ENCODE measurements at regions not wholly inside any gene's neighbourhood (a gene's known extent, or its start where the extent isn't known, plus 50 kb on each side); places are given as distances from the start of the nearest gene placed in this dataset.

DNA sequence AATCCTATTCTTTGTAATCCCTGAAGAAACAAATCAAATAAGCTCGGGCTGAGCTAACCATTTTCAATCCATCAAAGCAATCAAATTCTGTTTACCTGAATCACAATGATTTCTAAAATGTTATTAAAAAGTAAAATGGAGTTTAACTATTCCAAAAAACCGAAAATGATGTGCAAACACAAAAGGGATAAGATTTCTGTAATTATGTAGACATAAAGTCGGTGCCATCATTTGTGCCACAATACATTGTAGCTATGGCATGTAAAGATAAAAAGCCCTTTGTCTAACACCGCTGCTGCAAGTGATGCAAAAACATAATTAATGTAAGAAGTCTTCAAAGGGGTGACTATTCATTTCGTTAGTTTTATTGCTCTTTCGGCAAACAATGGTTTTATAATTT, 125.1 kb upstream of the FAM204A start (continued):
- TF ChIP-seq, protein P1, sequence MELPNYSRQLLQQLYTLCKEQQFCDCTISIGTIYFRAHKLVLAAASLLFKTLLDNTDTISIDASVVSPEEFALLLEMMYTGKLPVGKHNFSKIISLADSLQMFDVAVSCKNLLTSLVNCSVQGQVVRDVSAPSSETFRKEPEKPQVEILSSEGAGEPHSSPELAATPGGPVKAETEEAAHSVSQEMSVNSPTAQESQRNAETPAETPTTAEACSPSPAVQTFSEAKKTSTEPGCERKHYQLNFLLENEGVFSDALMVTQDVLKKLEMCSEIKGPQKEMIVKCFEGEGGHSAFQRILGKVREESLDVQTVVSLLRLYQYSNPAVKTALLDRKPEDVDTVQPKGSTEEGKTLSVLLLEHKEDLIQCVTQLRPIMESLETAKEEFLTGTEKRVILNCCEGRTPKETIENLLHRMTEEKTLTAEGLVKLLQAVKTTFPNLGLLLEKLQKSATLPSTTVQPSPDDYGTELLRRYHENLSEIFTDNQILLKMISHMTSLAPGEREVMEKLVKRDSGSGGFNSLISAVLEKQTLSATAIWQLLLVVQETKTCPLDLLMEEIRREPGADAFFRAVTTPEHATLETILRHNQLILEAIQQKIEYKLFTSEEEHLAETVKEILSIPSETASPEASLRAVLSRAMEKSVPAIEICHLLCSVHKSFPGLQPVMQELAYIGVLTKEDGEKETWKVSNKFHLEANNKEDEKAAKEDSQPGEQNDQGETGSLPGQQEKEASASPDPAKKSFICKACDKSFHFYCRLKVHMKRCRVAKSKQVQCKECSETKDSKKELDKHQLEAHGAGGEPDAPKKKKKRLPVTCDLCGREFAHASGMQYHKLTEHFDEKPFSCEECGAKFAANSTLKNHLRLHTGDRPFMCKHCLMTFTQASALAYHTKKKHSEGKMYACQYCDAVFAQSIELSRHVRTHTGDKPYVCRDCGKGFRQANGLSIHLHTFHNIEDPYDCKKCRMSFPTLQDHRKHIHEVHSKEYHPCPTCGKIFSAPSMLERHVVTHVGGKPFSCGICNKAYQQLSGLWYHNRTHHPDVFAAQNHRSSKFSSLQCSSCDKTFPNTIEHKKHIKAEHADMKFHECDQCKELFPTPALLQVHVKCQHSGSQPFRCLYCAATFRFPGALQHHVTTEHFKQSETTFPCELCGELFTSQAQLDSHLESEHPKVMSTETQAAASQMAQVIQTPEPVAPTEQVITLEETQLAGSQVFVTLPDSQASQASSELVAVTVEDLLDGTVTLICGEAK (IDR thresholded peaks at IDR 0.05) = no peak
- TF ChIP-seq, protein P1 (CRISPR knock-in tag; IDR thresholded peaks at IDR 0.05) = no peak
- no peak for TF ChIP-seq MAFG (tag; conservative IDR thresholded peaks at IDR 0.05)
- TF ChIP-seq, protein P2, sequence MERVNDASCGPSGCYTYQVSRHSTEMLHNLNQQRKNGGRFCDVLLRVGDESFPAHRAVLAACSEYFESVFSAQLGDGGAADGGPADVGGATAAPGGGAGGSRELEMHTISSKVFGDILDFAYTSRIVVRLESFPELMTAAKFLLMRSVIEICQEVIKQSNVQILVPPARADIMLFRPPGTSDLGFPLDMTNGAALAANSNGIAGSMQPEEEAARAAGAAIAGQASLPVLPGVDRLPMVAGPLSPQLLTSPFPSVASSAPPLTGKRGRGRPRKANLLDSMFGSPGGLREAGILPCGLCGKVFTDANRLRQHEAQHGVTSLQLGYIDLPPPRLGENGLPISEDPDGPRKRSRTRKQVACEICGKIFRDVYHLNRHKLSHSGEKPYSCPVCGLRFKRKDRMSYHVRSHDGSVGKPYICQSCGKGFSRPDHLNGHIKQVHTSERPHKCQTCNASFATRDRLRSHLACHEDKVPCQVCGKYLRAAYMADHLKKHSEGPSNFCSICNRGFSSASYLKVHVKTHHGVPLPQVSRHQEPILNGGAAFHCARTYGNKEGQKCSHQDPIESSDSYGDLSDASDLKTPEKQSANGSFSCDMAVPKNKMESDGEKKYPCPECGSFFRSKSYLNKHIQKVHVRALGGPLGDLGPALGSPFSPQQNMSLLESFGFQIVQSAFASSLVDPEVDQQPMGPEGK (CRISPR knock-in tag; IDR thresholded peaks at IDR 0.05; ENCODE audit: borderline replicate concordance) = no peak
- TF ChIP-seq TOE1 (IDR thresholded peaks at IDR 0.05; ENCODE audit: borderline replicate concordance) = no peak
- no peak for TF ChIP-seq TOE1 (CRISPR knock-in tag; IDR thresholded peaks at IDR 0.05; ENCODE audit: borderline replicate concordance, low read depth)
- no peak for TF ChIP-seq NFE2L1 (tag; IDR thresholded peaks at IDR 0.05; ENCODE audit: borderline replicate concordance, low read depth)
- TF ChIP-seq, protein P3, sequence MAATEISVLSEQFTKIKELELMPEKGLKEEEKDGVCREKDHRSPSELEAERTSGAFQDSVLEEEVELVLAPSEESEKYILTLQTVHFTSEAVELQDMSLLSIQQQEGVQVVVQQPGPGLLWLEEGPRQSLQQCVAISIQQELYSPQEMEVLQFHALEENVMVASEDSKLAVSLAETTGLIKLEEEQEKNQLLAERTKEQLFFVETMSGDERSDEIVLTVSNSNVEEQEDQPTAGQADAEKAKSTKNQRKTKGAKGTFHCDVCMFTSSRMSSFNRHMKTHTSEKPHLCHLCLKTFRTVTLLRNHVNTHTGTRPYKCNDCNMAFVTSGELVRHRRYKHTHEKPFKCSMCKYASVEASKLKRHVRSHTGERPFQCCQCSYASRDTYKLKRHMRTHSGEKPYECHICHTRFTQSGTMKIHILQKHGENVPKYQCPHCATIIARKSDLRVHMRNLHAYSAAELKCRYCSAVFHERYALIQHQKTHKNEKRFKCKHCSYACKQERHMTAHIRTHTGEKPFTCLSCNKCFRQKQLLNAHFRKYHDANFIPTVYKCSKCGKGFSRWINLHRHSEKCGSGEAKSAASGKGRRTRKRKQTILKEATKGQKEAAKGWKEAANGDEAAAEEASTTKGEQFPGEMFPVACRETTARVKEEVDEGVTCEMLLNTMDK (IDR thresholded peaks at IDR 0.05; ENCODE audit: borderline replicate concordance, insufficient read depth, low read depth, low read length, poor library complexity, severe bottlenecking) = no peak
- TF ChIP-seq FOXM1 (IDR thresholded peaks at IDR 0.05; ENCODE audit: low read depth) = no peak
- no peak for TF ChIP-seq FOXM1 (CRISPR knock-in tag; IDR thresholded peaks at IDR 0.05; ENCODE audit: low read depth)
- TF ChIP-seq, protein P4, sequence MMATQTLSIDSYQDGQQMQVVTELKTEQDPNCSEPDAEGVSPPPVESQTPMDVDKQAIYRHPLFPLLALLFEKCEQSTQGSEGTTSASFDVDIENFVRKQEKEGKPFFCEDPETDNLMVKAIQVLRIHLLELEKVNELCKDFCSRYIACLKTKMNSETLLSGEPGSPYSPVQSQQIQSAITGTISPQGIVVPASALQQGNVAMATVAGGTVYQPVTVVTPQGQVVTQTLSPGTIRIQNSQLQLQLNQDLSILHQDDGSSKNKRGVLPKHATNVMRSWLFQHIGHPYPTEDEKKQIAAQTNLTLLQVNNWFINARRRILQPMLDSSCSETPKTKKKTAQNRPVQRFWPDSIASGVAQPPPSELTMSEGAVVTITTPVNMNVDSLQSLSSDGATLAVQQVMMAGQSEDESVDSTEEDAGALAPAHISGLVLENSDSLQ (IDR thresholded peaks at IDR 0.05) = no peak
- no peak for TF ChIP-seq ZBTB8A (IDR thresholded peaks at IDR 0.05; ENCODE audit: partially characterized antibody)
- no peak for TF ChIP-seq SIN3B (IDR thresholded peaks at IDR 0.05; ENCODE audit: low read depth)
- no peak for TF ChIP-seq GATA2 (CRISPR knock-in tag; IDR thresholded peaks at IDR 0.05)
- TF ChIP-seq ZNF431 (CRISPR knock-in tag; IDR thresholded peaks at IDR 0.05) = no peak

Data from K562 (cell line).